Esophagus (tissue), 2 donors: ENCODE measurements at regions not wholly inside any gene's neighbourhood (a gene's known extent, or its start where the extent isn't known, plus 50 kb on each side); places are given as distances from the start of the nearest gene placed in this dataset.

ENCODE experiments used
- H3K27ac ChIP-seq, 2 donors: one replicate each; pipeline ENCODE4 v1.5.1; 2013; ENCODE audit warnings: low read depth in 2 of 2, mild to moderate bottlenecking in 2 of 2, inconsistent platforms in 1 of 2, low read length in 1 of 2, moderate library complexity in 1 of 2
- H3K27me3 ChIP-seq, 2 donors: one replicate each; pipeline ENCODE4 v1.6.1; 2013; ENCODE audit warnings: low read length in 2 of 2, control low read depth in 1 of 2, mild to moderate bottlenecking in 1 of 2; ENCODE audit not compliant: insufficient read depth in 2 of 2, control insufficient read depth in 1 of 2
- H3K36me3 ChIP-seq, 2 donors: one replicate each; pipeline ENCODE4 v1.6.1; 2013; ENCODE audit warnings: low read length in 1 of 2; ENCODE audit not compliant: control insufficient read depth in 2 of 2, insufficient read depth in 2 of 2
- H3K4me1 ChIP-seq, 2 donors: one replicate each; pipeline ENCODE4 v1.6.1; 2013; ENCODE audit warnings: low read length in 1 of 2; ENCODE audit not compliant: control insufficient read depth in 2 of 2, insufficient read depth in 2 of 2
- H3K4me3 ChIP-seq, 2 donors: one replicate each; pipeline ENCODE4 v1.5.1; 2013; ENCODE audit warnings: low read length in 2 of 2, mild to moderate bottlenecking in 2 of 2, low read depth in 1 of 2, moderate library complexity in 1 of 2
- H3K9me3 ChIP-seq, 2 donors: one replicate each; pipeline ENCODE4 v1.6.1; 2013; ENCODE audit warnings: mild to moderate bottlenecking in 2 of 2, low read depth in 1 of 2, low read length in 1 of 2, moderate library complexity in 1 of 2; ENCODE audit not compliant: control insufficient read depth in 2 of 2, insufficient read depth in 1 of 2
- WGBS, 2 donors: extraction: QIAGEN DNeasy Blood & Tissue Kit; methylation state at CpG; one replicate each; pipeline ENCODE4 v1.1.7; 2013; 5-methylcytosine and 5-hydroxymethylcytosine counted together
- donor health status: healthy with polysubstance abuse.
- donor health status: Bipolar disorder and iron deficiency.

DNA sequence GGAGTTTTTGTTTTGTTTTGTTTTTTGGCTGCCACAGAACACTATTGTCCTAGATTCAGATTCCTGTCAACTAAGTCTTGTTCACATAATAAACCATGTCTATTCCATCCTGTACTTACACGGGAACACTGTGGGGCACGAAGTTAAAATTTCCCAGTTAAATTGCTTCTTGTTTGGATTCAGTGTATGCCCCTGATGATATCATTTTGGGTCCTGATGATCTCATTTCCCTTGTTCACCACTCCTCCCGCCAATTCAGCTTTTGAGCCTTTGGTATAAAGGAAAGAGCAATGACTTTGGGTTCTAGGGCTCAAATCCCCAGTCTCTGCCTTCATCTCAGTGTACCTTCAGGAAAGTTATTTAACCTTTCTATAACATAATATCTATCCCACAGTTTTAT lies 333.5 kb downstream of the FBXW7 start:
- H3K27ac ChIP-seq: no peak overlapping the region
- no peak overlapping the region for H3K4me3 ChIP-seq
- WGBS, 2 donors: 79 to 81% methylated on average over 3 of the region's 3 CpGs
- H3K4me1 ChIP-seq: no peaks in the 10 kb centered on the region
- no peaks in the 10 kb centered on the region for H3K9me3 ChIP-seq
- H3K36me3 ChIP-seq: no peaks in the 10 kb centered on the region
- H3K27me3 ChIP-seq: no peaks in the 10 kb centered on the region

DNA sequence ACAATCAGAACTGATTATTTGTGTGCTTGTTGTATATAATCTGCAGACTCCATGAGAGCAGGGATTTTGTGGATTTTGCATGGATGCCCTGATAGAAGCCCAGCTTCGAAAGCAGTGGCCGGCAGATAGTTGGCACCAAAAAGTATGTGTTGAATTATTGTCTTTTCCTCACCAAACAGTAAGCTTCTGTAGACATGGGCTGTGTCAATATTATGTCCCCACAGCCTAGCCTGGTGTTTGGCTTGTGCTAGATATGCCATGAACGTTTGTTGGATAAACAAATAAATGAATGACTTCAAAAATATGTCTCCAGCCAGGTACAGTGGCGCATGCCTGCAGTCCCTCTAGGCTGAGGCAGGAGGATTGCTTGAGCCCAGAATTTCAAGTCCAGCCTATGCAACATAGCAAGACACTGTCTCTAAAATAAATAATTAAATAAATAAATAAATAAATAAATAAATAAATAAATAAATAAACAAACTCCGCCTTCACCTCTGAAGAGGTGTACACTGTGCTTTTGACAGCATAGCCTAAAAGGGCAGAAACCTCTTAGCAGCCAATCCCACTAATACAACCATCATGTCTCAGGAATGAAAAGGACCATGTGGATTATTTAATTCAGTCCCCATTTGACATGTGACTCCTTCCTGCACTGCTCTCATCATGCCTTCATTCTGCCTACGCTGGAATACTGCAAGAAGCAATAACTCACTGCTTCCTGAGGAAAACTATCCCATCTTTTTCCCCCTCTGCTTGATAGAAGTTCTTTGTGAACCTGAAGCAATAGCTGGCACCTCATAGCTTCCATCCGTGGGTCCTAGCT lies 335.2 kb downstream of the FBXW7 start:
- Histone ChIP-seq H3K9me3 (no peaks in the 10 kb centered on the region), H3K4me3 (no peak overlapping the region), H3K4me1 (no peaks in the 10 kb centered on the region), H3K27me3 (no peaks in the 10 kb centered on the region), H3K36me3 (no peaks in the 10 kb centered on the region), H3K27ac (no peak overlapping the region)
- 76 to 78% methylated on average over 7 of the region's 7 CpGs for WGBS, 2 donors

- Histone ChIP-seq H3K4me3 (no peak overlapping the region), H3K36me3 (no peaks in the 10 kb centered on the region), H3K27me3 (no peaks in the 10 kb centered on the region), H3K27ac (peak overlapping the region in 1 of 2 donors; percentile 14), H3K4me1 (no peaks in the 10 kb centered on the region), H3K9me3 (no peaks in the 10 kb centered on the region)
- 24 to 43% methylated on average over 6 of the region's 6 CpGs for WGBS, 2 donors
Measured at GRCh38 chr4:152197211-152197610, 338.7 kb downstream of the FBXW7 start.

DNA sequence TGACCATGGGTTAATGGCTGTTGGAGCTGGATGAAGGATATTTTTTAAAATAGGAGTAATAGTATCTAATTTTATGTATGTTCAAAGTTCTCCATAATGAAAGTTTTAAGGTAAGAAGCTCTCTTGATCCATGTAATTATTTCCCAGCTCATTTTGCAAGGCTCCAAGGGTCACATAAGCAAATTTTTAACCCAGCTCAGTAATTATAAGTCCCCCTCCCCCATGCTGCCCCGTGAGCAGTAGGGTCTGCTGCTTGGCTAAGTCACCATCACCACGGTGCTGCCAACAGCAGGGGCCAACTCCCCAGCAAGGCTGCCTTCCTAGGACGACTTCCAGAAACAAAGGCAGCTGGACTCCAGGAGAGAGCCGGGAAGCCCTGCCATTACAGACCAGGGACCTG lies 340.0 kb downstream of the FBXW7 start:
- no peaks in the 10 kb centered on the region for H3K4me1 ChIP-seq
- H3K27me3 ChIP-seq: no peaks in the 10 kb centered on the region
- H3K4me3 ChIP-seq: no peak overlapping the region
- H3K27ac ChIP-seq: no peak overlapping the region
- no peaks in the 10 kb centered on the region for H3K9me3 ChIP-seq
- 78 to 79% methylated on average over 4 of the region's 4 CpGs for WGBS, 2 donors
- H3K36me3 ChIP-seq: no peaks in the 10 kb centered on the region

DNA sequence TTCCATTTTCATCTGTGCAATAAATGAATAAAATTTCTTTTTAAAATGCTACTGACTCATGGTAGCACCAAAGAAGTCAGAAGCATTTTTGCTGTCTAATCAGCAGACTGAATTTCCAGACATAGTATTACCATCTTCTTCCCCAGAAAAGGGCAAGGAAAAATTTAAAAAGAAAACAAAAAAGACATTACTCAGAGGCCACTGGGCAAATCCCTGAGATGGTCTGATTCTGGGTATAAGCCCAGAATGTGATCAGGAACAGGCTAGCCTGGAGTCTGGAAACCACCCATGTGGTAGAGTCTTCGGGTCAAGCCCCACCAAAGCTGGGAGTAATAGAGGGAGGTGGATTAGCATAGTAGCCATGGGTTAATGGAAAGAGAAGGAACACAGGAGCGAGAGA lies 342.8 kb downstream of the FBXW7 start:
- Histone ChIP-seq H3K4me3 (no peak overlapping the region), H3K9me3 (no peaks in the 10 kb centered on the region), H3K36me3 (no peaks in the 10 kb centered on the region), H3K27me3 (no peaks in the 10 kb centered on the region), H3K27ac (no peak overlapping the region), H3K4me1 (no peaks in the 10 kb centered on the region)
- WGBS, 2 donors: 93 to 95% methylated on average over 2 of the region's 2 CpGs

- no peak overlapping the region for H3K27ac ChIP-seq
- H3K36me3 ChIP-seq: no peaks in the 10 kb centered on the region
- 95 to 97% methylated on average over 7 of the region's 7 CpGs for WGBS, 2 donors
- H3K9me3 ChIP-seq: no peaks in the 10 kb centered on the region
- H3K27me3 ChIP-seq: no peaks in the 10 kb centered on the region
- H3K4me1 ChIP-seq: no peaks in the 10 kb centered on the region
- no peak overlapping the region for H3K4me3 ChIP-seq
Measured at GRCh38 chr4:152190907-152191306, 345.0 kb downstream of the FBXW7 start.

- H3K4me1 ChIP-seq: no peaks in the 10 kb centered on the region
- 61 to 75% methylated on average over 4 of the region's 4 CpGs for WGBS, 2 donors
- no peak overlapping the region for H3K4me3 ChIP-seq
- no peak overlapping the region for H3K27ac ChIP-seq
- no peaks in the 10 kb centered on the region for H3K27me3 ChIP-seq
- no peaks in the 10 kb centered on the region for H3K9me3 ChIP-seq
- no peaks in the 10 kb centered on the region for H3K36me3 ChIP-seq
Measured at GRCh38 chr4:152189451-152190179, 346.3 kb downstream of the FBXW7 start.

- H3K9me3 ChIP-seq: no peaks in the 10 kb centered on the region
- 80 to 85% methylated on average over 4 of the region's 4 CpGs for WGBS, 2 donors
- no peaks in the 10 kb centered on the region for H3K4me1 ChIP-seq
- no peak overlapping the region for H3K27ac ChIP-seq
- no peaks in the 10 kb centered on the region for H3K27me3 ChIP-seq
- no peaks in the 10 kb centered on the region for H3K36me3 ChIP-seq
- H3K4me3 ChIP-seq: no peak overlapping the region
Measured at GRCh38 chr4:152188801-152189200, 347.1 kb downstream of the FBXW7 start.

DNA sequence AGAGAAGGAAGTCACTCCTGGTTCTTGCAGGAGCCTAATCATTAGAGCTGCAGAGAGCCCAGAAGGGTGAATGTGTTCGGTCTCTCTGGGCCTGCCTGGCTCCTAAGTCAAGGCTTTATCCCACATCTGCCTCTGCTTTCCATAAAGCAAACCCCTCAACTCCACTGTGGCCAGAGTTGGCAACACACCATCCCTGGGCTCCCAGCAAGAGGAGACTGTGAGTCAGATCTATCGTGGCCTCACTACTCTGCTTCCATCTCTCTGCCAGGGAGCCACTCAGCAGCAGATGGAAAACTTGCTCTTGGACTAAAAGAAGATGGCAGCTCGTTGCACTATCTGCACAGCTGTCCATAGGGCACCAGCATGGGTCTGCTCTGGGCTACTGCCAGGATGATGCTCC lies 348.2 kb downstream of the FBXW7 start:
- 78 to 79% methylated on average over 3 of the region's 3 CpGs for WGBS, 2 donors
- Histone ChIP-seq H3K9me3 (no peaks in the 10 kb centered on the region), H3K36me3 (no peaks in the 10 kb centered on the region), H3K4me3 (no peak overlapping the region), H3K27ac (no peak overlapping the region), H3K27me3 (no peaks in the 10 kb centered on the region), H3K4me1 (no peaks in the 10 kb centered on the region)
